GM18909 (cell line): ENCODE measurements at regions not wholly inside any gene's neighbourhood (a gene's known extent, or its start where the extent isn't known, plus 50 kb on each side); places are given as distances from the start of the nearest gene placed in this dataset.
"Not testable (repeated sequence)": the region's sequence is repeated elsewhere in the genome, so short reads cannot be mapped to it uniquely, and the experiment has no call there.

Experiments used
- ATAC-seq: cut with Tn5 transposase; IDR thresholded peaks from one replicate; pipeline ENCODE4 v1.9.1; 2021; ENCODE audit warnings: mild to moderate bottlenecking; ENCODE audit not compliant: unreplicated experiment, poor library complexity

DNA sequence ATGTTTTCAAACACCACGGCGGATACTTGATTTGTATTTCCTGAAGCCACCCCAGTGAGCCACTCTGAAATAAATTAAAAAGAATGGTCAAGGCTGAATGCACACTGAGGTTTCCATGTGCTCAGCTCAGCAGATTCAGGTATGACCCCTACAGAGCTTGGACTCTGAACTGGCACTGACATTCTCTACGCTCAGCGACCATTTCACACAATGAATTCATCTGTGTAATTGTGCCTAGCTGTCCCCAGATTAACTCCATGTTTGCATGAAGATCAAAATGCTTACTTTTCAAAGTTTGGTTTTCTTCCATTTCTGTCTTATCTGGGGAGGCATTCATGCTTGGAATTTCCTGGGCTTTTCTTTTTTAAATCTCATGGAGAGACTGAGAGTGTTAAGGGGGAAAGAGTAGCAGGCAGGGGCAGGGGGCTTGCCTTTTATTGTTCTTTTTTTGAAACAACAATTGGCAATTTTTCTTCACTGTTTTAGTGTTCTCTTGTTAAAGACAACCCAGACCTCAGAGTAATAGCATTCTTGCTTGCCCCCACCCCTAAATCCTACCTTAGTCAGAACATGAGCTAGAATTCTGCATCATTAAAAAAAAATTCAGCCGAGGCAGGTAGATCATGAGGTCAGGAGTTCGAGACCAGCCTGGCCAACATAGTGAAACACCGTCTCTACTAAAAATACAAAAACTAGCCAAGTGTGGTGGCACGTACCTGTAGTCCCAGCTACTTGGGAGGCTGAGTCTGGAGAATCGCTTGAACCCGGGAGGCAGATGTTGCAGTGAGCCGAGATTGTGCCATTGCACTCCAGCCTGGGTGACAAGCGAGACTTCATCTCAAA, 85.5 kb upstream of the HNF1B start:
- peak; percentile 59 for ATAC-seq

DNA sequence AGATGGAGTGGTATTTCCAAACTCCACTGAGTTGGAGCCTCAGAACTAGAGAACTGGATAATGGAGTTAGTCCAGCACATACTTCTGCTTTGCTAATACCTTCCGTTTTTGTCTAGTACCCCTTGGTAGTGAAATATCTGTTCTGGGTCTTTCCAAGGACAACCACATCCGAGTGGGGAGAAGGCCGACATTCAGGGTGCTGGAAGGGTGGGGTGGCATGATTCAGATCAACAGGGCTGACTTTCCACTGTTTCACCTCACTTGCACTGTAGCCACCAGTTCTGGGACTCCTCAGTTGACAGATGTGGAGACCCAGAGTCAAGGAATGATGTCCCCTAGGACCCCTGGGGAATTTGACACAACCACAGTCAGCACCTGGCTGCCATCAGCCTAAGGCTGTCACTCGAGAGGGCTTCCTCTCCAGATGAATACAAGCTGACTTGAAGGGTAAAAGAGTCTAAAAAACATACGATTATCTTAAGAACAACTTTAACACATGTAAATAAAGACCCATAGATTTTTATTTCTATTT, 84.8 kb upstream of the HNF1B start:
- ATAC-seq = peak; percentile 37

- ATAC-seq = no peak
Measured at GRCh38 chr17:37828651-37829124, 83.8 kb upstream of the HNF1B start.

GRCh38 chr17:37827905-37828650, 83.2 kb upstream of the HNF1B start:
- no peak for ATAC-seq

GRCh38 chr17:37826497-37827430, 81.9 kb upstream of the HNF1B start:
- no peak for ATAC-seq

GRCh38 chr17:37825851-37826250, 81.0 kb upstream of the HNF1B start:
- ATAC-seq = no peak

DNA sequence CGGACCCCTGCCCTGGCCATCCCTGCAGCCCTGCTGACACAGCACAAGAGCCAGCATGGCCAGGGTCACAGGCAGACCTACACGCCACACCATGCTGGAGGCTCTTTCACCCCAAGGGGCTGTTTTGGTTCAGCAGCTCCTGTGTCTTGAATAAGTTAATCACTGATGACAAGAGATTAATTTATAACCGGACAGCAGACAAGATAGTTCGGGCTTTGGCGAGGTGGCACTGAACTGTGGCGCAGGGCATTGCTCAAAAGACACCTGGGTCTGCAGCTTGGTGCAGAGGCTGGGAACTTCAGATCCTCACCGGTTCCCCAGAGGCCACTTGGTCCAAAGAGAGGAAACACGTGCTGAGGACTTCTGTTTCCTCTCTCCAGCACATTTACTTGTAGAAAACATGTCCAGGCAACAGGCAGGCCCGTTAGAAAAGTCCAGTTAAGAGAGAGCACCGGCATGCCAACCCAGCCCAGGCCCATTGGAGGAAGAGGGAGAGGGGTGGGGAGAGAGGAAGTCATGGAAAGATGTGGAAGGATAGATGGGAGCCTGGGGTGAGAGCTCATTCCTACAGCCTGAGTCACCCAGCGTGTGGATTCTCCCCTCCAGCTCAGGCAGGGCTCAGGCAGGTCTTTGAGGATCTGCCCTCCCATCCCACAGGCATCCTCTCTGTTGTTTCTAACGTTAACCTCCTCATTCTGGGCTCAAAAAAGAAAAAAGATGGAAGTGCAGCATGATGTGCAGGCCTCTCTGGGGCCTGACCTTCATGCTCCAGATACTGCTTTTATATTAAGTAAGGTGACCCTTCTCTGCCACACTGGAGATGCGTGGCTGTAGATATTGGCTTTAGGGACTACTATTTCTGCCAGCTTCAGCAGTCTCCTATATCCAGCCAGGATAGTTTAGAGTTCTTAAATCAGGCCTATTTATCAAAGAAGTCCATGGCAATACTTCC, 80.0 kb upstream of the HNF1B start:
- peak; percentile 54 for ATAC-seq

GRCh38 chr17:37823996-37824395, 79.1 kb upstream of the HNF1B start:
- ATAC-seq = no peak

DNA sequence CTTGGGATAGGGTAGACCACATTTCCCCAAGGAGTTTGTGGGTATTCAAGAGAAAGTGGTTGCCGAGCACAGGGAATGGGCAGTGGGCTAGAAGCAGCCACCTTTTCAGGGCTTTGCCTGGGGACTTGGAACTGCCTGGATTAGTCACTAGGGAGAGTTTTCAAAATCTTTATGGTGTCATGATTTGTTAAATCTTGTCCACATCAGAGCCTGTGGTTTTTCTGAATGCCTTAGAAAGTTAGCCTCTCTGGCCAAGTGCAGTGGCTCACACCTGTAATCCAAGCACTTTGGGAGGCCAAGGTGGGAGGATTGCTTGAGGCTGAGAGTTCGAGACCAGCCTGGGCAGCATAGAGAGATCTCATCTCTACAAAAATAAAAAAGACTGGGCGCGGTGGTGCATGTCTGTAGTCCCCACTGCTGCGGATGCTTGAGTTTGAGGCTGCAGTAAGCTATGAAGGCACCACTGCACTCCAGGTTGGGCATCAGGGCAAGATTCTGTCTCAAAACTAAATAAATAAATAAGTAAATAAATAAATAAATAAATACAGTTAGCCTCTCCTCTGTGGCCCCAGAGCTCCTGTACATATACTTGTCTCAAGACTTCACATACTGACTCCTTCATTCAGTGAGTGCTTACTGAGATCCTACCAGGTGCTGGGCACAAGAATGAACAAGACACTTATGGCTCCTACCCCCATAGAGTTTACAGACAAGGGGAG, 76.3 kb upstream of the HNF1B start:
- no peak for ATAC-seq

GRCh38 chr17:37820313-37820994, 75.6 kb upstream of the HNF1B start:
- no peak for ATAC-seq

DNA sequence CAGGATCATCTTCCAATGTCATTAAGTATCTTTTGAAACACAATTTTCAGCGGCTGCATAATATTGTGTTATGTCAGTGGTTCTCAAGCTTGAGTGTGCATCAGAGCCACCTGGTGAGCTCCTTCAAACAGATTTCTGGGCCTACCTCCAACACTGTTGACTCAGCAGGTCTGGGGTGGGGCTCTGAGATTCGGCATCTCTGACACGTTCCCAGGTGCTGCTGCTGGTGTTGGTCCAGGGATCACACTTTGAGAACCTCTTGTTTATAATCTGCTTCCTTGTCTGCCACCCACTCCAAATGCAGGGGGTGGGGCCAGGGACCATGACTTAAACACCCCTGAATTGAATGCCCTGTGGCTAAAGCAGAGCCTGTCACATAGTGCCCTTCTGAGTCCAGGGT, 73.8 kb upstream of the HNF1B start:
- no peak for ATAC-seq

DNA sequence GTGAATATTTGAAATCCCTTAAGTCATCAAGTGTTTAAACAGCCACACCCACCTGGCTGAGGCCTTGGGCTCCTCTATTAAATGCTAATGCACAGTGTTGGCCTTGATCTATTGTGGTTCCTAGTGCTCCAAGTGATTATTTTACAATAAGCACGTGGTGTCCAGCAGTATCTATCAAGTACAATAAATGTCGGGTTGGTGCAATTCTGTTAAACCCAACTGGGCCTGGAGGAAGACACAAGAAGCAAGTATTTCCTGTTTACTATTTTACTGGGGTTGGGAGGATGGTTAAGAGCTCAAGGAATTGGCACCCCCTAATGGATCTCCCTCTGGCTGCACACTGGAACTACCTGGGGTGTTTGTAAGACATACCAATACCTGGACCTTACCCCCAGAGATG, 72.1 kb upstream of the HNF1B start:
- no peak for ATAC-seq

DNA sequence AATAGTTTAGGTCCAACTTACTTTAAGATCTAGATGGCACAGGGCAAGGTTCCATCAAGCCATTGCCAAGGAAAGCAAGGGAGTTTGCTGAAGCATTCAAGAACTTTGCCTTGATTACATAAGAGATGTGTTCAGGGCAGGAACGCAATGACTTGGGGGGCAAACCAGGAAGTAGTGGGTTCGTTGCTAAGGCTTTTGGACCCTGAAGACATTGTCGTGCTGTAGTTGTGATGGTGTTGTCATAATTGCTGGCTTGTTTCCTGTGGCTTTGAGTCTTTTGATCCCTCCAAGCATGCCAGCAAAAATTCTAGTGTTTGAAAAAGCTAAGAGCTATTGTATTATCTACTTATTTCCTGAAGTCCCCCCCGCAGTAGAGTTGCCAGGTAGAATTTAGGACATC, 70.7 kb upstream of the HNF1B start:
- ATAC-seq = no peak

DNA sequence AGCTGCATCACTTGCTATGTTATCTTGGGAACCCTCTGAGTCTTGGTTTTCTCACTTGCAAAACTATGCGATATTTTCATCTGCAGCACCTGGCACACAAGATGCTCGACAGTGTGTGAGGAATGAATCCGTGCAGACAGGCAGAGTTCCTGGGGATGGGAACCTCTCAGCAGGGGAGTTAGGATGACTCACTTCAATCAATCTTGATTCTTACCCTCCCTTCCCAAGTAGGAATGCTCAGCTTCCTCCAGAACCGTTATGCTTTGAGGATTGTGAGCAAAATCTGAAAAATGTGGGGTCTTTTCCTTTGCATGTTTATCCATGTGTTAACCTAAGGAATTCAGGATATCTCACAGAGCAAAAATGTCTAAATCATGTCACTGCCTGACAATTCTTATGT, 68.9 kb upstream of the HNF1B start:
- ATAC-seq = no peak

DNA sequence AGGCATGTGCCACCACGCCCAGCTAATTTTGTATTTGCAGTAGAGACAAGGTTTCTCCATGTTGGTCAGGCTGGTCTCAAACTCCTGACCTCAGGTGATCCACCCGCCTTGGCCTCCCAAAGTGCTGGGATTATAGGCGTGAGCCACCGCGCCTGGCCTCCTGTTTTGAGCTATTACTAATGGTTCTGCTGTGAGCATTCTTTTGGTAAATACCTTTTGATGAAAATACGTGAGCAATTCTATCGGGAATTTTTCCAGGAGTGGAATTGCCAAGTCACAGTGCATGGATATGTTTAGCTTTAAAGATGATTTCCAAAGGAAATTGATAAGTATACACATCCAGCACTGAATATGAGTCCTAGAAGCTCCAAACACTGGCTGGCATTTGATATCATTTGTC, 64.0 kb upstream of the HNF1B start:
- ATAC-seq = not testable (repeated sequence)

DNA sequence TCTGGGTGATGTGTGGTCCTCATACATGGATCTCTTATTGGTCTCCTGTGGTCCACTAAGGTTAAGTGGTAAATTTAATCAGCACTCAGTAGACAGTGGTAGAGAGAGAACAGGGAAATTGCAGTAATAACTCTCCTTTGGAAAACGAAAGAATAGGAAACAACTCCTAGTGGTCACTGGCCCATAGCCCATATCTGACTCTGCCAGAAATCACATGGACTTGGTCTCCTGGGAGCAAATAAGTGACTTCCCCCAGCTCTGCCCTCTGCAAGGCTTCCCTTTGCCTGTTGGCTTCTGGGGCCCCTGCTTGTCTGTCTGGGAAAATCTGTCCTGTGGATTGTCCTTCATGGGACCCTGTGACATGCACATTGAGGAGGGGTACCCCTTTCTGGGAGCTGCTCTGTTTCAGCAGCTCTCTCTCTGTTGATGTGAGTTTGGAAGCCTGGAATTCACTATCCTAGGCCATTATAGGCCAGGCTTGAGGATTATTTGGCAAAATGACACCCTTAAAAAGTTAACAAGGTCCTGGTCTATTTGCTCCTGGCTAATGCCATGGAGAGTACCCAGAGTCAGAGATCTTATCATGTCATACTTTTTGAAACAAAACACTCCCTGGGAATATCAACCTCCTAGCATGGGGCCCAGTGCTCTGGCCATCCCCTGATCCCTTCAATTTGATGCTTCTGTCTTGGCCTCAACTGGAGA, 58.0 kb upstream of the HNF1B start:
- ATAC-seq = no peak

DNA sequence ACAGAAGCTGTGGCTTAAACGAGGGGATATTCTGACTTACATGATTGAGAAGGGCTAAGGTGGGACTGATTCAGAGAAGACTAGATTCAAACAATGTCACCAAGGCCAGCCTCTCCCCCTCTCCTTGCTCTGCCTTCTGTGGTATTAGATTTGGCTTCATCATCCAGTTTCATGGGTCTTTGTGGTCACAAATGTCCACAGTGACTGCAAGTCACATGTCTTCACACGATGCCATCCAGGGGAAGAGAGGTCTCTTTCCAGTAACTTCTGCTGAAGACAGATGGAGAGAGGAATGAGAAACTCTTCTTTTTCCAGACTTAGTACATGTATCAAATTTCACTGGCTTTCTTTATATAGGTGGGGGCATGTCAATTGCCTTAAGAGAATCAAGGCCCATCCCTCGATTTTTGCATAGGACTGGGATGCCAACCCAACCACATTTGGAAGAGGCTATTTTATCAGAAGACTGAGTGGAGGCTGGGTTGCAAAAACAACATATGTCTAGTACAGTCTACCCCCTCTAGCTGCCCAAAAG, 57.3 kb upstream of the HNF1B start:
- no peak for ATAC-seq
